Sigmoid colon (tissue), 4 donors: ENCODE measurements at regions not wholly inside any gene's neighbourhood (a gene's known extent, or its start where the extent isn't known, plus 50 kb on each side); places are given as distances from the start of the nearest gene placed in this dataset.

Experiments
- CTCF ChIP-seq, 4 experiments: fragments of 450-650 bp in 3 of 4; fragments of 200-600 bp in 1 of 4; IDR thresholded peaks; one replicate each; pipeline ENCODE4 v1.5.1; 2016 to 2019; ENCODE audit warnings: antibody characterized with exemption in 4 of 4, mild to moderate bottlenecking in 3 of 4, moderate library complexity in 2 of 4
- EP300 ChIP-seq, 4 donors: sonication (generic); formaldehyde crosslinking; IDR thresholded peaks; one replicate each; pipeline ENCODE4 v1.6.1; 2017; ENCODE audit warnings: antibody characterized with exemption in 4 of 4
- POLR2A ChIP-seq, 2 donors: fragments of 450-650 bp; IDR thresholded peaks; one replicate each; pipeline ENCODE4 v1.6.1; 2016; ENCODE audit warnings: antibody characterized with exemption in 2 of 2, mild to moderate bottlenecking in 2 of 2, moderate library complexity in 2 of 2

- TF ChIP-seq POLR2A (IDR thresholded peaks at IDR 0.05): no peak
- TF ChIP-seq CTCF (IDR thresholded peaks at IDR 0.05): no peak
- TF ChIP-seq EP300 (IDR thresholded peaks at IDR 0.05): no peak
Measured at GRCh38 chr3:72126441-72127223, 341.7 kb upstream of the PROK2 start.
